HepG2 (cell line): ENCODE measurements at regions not wholly inside any gene's neighbourhood (a gene's known extent, or its start where the extent isn't known, plus 50 kb on each side); places are given as distances from the start of the nearest gene placed in this dataset.

ENCODE experiments used
- ATAC-seq: fragments of 200-7000 bp; cut with Tn5 transposase; 3 replicates; pipeline ENCODE4 v1.9.1; 2020; ENCODE audit warnings: mild to moderate bottlenecking, moderate library complexity
- BruUV-seq: library from RNA; stranded (reverse); fragments of 400-500 nt; replicated peaks from 2 replicates; lab custom pipeline; 2021; lab: Mats Ljungman, UMichigan
- CTCF ChIA-PET: fragments of 300-600 bp; formaldehyde crosslinking; extraction: SDS; loops from one replicate; lab custom pipeline; 2021; ENCODE audit warnings: low total read pairs, inconsistent platforms, low intra/inter-chr PET ratio; lab: Yijun Ruan, JAX
- POLR2A ChIA-PET: fragments of 350-600 bp; sonication (Branson Sonifier 250); formaldehyde crosslinking; loops from one replicate; lab custom pipeline; 2020; ENCODE audit warnings: antibody characterized with exemption, inconsistent platforms; lab: Yijun Ruan, JAX
- DNase-seq: peaks from one replicate; pipeline ENCODE4 v3.0.0-alpha.2; 2015; ENCODE audit warnings: low spot score
- FAIRE-seq: peaks from 3 replicates; lab custom pipeline; 2011; peaks lifted over from hg19 to GRCh38; lab: Jason Lieb, UNC
- H2AFZ ChIP-seq: one replicate; pipeline ENCODE4 v1.6.1; 2011; ENCODE audit warnings: low read length, inconsistent platforms
- H3K27ac ChIP-seq: fragments of 300-600 bp; 3 replicates; pipeline ENCODE4 v1.8.0; 2011; ENCODE audit warnings: mixed run types, mild to moderate bottlenecking, mixed read lengths, low read length, inconsistent platforms; ENCODE audit not compliant: insufficient read depth; ENCODE audit errors: extremely low read length
- H3K27me3 ChIP-seq, 2 experiments: fragments of 200-600 bp in 1 of 2; 2 replicates in 1 of 2; 3 replicates in 1 of 2; pipeline versions ENCODE4 v1.6.0 to v1.8.0; 2011; ENCODE audit warnings: low read length in 2 of 2, mild to moderate bottlenecking in 2 of 2, moderate library complexity in 2 of 2, inconsistent platforms in 1 of 2; ENCODE audit not compliant: insufficient read depth in 2 of 2, control insufficient read depth in 1 of 2
- H3K36me3 ChIP-seq, 2 experiments: fragments of 200-600 bp in 1 of 2; replicated peaks in 1 of 2; 2 replicates in 1 of 2; 3 replicates in 1 of 2; pipeline versions ENCODE4 v1.5.1 to v1.8.0; 2011; ENCODE audit warnings: low read length in 2 of 2, inconsistent platforms in 1 of 2; ENCODE audit not compliant: insufficient read depth in 2 of 2, control insufficient read depth in 1 of 2
- H3K4me1 ChIP-seq: 2 replicates; pipeline ENCODE4 v1.5.1; 2012; ENCODE audit warnings: low read length, inconsistent platforms; ENCODE audit not compliant: insufficient read depth
- H3K4me2 ChIP-seq: 2 replicates; pipeline ENCODE4 v1.6.0; 2011; ENCODE audit warnings: low read depth, low read length, inconsistent platforms
- H3K4me3 ChIP-seq, 3 experiments: fragments of 200-600 bp in 1 of 3; sonication (generic), shearing (Covaris generic) in 1 of 3; replicated peaks in 1 of 3; 2 replicates each; pipeline ENCODE4 v1.5.1; 2011 to 2016; ENCODE audit warnings: low read length in 3 of 3, inconsistent platforms in 2 of 3, low read depth in 2 of 3, mild to moderate bottlenecking in 2 of 3, control low read depth in 1 of 3, mixed read lengths in 1 of 3; ENCODE audit not compliant: insufficient read depth in 1 of 3
- H3K79me2 ChIP-seq: one replicate; pipeline ENCODE4 v1.6.1; 2011; ENCODE audit warnings: low read length, inconsistent platforms; ENCODE audit not compliant: insufficient read depth
- H3K9ac ChIP-seq: 2 replicates; pipeline ENCODE4 v1.6.0; 2011; ENCODE audit warnings: mild to moderate bottlenecking, low read depth, low read length, inconsistent platforms; ENCODE audit not compliant: insufficient read depth
- H3K9me3 ChIP-seq: 2 replicates; pipeline ENCODE4 v1.5.1; 2012; ENCODE audit warnings: mild to moderate bottlenecking, low read length
- H4K20me1 ChIP-seq: 2 replicates; pipeline ENCODE4 v1.6.0; 2011; ENCODE audit warnings: inconsistent platforms, mild to moderate bottlenecking, low read length, moderate library complexity; ENCODE audit not compliant: insufficient read depth
- CHD2 ChIP-seq: IDR thresholded peaks from 2 replicates; pipeline ENCODE4 v1.6.1; 2011; ENCODE audit warnings: low read depth, low read length, improper control_type of control experiment
- FOXC1 ChIP-seq: sonication (generic); formaldehyde crosslinking; IDR thresholded peaks from 2 replicates; pipeline ENCODE4 v1.8.0; 2022; ENCODE audit warnings: mild to moderate bottlenecking, missing genetic modification reagents, borderline replicate concordance
- HDAC1 ChIP-seq: sonication (generic); formaldehyde crosslinking; IDR thresholded peaks from 2 replicates; pipeline ENCODE4 v1.5.1; 2020; ENCODE audit warnings: mild to moderate bottlenecking, missing genetic modification reagents
- MAFF ChIP-seq: IDR thresholded peaks from 2 replicates; pipeline ENCODE4 v1.6.1; 2011; ENCODE audit warnings: low read depth, low read length, improper control_type of control experiment
- MAFK ChIP-seq, 2 experiments: IDR thresholded peaks in 1 of 2; conservative IDR thresholded peaks in 1 of 2; 2 replicates each; pipeline ENCODE4 v1.6.1; 2011; ENCODE audit warnings: improper control_type of control experiment in 2 of 2, low read length in 2 of 2
- MEIS1 ChIP-seq: sonication (generic); formaldehyde crosslinking; IDR thresholded peaks from 2 replicates; pipeline ENCODE4 v1.9.0; 2021; ENCODE audit warnings: mild to moderate bottlenecking, missing genetic modification reagents, moderate library complexity, borderline replicate concordance
- NFATC3 ChIP-seq: sonication (generic); formaldehyde crosslinking; IDR thresholded peaks from 2 replicates; pipeline ENCODE4 v1.5.1; 2020; ENCODE audit warnings: mild to moderate bottlenecking, missing genetic modification reagents
- NFE2L2 ChIP-seq: fragments of 150-350 bp; IDR thresholded peaks from 2 replicates; pipeline ENCODE4 v1.6.1; 2014; ENCODE audit warnings: low read length
- SMAD9 ChIP-seq: sonication (generic); formaldehyde crosslinking; IDR thresholded peaks from 2 replicates; pipeline ENCODE4 v1.5.1; 2020; ENCODE audit warnings: mild to moderate bottlenecking, missing genetic modification reagents
- ZBTB37 ChIP-seq: sonication (generic); formaldehyde crosslinking; IDR thresholded peaks from 2 replicates; pipeline ENCODE4 v1.4.0; 2020; ENCODE audit warnings: mild to moderate bottlenecking, missing genetic modification reagents
- ZNF703 ChIP-seq: sonication (generic); formaldehyde crosslinking; IDR thresholded peaks from 2 replicates; pipeline ENCODE4 v1.5.1; 2020; ENCODE audit warnings: missing genetic modification reagents, mild to moderate bottlenecking, moderate library complexity, borderline replicate concordance
- WGBS: methylation state at CpG from one replicate; pipeline ENCODE4 v1.1.6; 2017; ENCODE audit warnings: low lambda C conversion rate; 5-methylcytosine and 5-hydroxymethylcytosine counted together
- in situ Hi-C: cut with HindIII; loops from 2 replicates; pipeline ENCODE4 v1.10.0; 2017; ENCODE audit warnings: low pct_unique_long_range_greater_than_20kb; ENCODE audit not compliant: extremely low pct_ligation_motif_present
- intact Hi-C: fragments of 100-400 bp; cut with micrococcal nuclease; formaldehyde crosslinking; loops from one replicate; pipeline ENCODE4 v1.10.0; 2022; ENCODE audit not compliant: unreplicated experiment
- TF ChIP-seq, protein P1 (sequence below): IDR thresholded peaks from 2 replicates; pipeline ENCODE4 v1.6.1; 2012; ENCODE audit warnings: inconsistent platforms
- TF ChIP-seq, protein P2 (sequence below): sonication (generic); formaldehyde crosslinking; IDR thresholded peaks from 2 replicates; pipeline ENCODE4 v1.5.0; 2020; ENCODE audit warnings: mild to moderate bottlenecking, missing genetic modification reagents, borderline replicate concordance

DNA sequence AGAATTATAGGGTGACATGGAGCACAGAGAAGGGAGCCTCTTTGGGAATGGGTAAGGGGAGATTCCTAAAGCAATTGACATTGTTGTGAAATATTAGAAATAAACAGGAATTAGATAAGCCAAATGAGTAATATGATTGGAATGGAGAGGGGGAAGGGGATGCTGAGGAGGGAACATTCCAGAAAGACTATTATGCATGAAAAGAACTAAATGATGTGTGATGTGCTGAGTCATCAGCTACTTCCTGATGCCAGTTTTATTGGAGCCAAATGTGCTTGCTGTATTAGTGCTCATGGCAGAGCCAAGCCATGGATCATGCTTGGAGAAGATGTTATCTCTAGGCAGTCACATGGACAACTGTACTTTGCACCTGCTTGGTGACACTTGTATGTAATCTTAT, 189.0 kb upstream of the HCCS start:
- Histone ChIP-seq H3K27me3 (no peaks in the 10 kb centered on the region), H3K9me3 (no peaks in the 10 kb centered on the region), H3K4me1 (0 out of 2 replicates have a peak, but pooled peaks cover 6% of the 10 kb centered on the region), H2AFZ (no peak overlapping the region), H3K36me3 (no peaks in the 10 kb centered on the region), H3K79me2 (no peaks in the 10 kb centered on the region), H3K27ac (no peak overlapping the region), H3K4me3 (no peak overlapping the region), H4K20me1 (no peaks in the 10 kb centered on the region), H3K4me2 (no peak overlapping the region), H3K9ac (no peak overlapping the region)
- DNase-seq: peak; percentile 1
- POLR2A ChIA-PET: no interaction called here
- TF ChIP-seq NFE2L2 (peak; percentile 44; the same call in 1 of the 2 replicates), MAFK (conservative IDR thresholded peaks at IDR 0.05 in 1 of 2, IDR thresholded peaks at IDR 0.05 in 1 of 2; ENCODE audit: low read length in 2 of 2) (peak; percentile 67 to 78), ZBTB37 (CRISPR knock-in tag) (no peak), MAFF (peak; percentile 73)
- ATAC-seq: no peak
- in situ Hi-C loops (no loop called here), intact Hi-C loops (loop anchor here (1.0 kb wide), 1 partner anchor 19 kb away; no protein-coding TSS in a partner anchor)
- CTCF ChIA-PET: no interaction called here
- no TSS peak for BruUV-seq
- no peak for FAIRE-seq

- in situ Hi-C loops (no loop called here), intact Hi-C loops (loop anchor here (1.0 kb wide), 1 partner anchor 20 kb away; no protein-coding TSS in a partner anchor)
- no peak for FAIRE-seq
- no CpG with 5 or more reads among the region's 1 CpG for WGBS
- Histone ChIP-seq H3K4me2 (no peak overlapping the region), H3K27ac (no peak overlapping the region), H3K9me3 (no peaks in the 10 kb centered on the region), H3K9ac (no peak overlapping the region), H3K4me1 (0 out of 2 replicates have a peak, but pooled peaks cover 6% of the 10 kb centered on the region), H3K79me2 (no peaks in the 10 kb centered on the region), H3K27me3 (no peaks in the 10 kb centered on the region), H4K20me1 (no peaks in the 10 kb centered on the region), H3K4me3 (no peak overlapping the region), H3K36me3 (no peaks in the 10 kb centered on the region), H2AFZ (no peak overlapping the region)
- ChIA-PET POLR2A (no interaction called here), CTCF (no interaction called here)
- BruUV-seq: no TSS peak
- ATAC-seq: no peak
- DNase-seq: no peak
- no peak for TF ChIP-seq NFATC3
- TF ChIP-seq MEIS1 (CRISPR knock-in tag): no peak
- TF ChIP-seq, protein P1, sequence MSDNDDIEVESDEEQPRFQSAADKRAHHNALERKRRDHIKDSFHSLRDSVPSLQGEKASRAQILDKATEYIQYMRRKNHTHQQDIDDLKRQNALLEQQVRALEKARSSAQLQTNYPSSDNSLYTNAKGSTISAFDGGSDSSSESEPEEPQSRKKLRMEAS: no peak
- no peak for TF ChIP-seq CHD2
- TF ChIP-seq FOXC1 (CRISPR knock-in tag): no peak
- no peak for TF ChIP-seq HDAC1 (CRISPR knock-in tag)
- TF ChIP-seq SMAD9 (CRISPR knock-in tag): no peak
- TF ChIP-seq, protein P2, sequence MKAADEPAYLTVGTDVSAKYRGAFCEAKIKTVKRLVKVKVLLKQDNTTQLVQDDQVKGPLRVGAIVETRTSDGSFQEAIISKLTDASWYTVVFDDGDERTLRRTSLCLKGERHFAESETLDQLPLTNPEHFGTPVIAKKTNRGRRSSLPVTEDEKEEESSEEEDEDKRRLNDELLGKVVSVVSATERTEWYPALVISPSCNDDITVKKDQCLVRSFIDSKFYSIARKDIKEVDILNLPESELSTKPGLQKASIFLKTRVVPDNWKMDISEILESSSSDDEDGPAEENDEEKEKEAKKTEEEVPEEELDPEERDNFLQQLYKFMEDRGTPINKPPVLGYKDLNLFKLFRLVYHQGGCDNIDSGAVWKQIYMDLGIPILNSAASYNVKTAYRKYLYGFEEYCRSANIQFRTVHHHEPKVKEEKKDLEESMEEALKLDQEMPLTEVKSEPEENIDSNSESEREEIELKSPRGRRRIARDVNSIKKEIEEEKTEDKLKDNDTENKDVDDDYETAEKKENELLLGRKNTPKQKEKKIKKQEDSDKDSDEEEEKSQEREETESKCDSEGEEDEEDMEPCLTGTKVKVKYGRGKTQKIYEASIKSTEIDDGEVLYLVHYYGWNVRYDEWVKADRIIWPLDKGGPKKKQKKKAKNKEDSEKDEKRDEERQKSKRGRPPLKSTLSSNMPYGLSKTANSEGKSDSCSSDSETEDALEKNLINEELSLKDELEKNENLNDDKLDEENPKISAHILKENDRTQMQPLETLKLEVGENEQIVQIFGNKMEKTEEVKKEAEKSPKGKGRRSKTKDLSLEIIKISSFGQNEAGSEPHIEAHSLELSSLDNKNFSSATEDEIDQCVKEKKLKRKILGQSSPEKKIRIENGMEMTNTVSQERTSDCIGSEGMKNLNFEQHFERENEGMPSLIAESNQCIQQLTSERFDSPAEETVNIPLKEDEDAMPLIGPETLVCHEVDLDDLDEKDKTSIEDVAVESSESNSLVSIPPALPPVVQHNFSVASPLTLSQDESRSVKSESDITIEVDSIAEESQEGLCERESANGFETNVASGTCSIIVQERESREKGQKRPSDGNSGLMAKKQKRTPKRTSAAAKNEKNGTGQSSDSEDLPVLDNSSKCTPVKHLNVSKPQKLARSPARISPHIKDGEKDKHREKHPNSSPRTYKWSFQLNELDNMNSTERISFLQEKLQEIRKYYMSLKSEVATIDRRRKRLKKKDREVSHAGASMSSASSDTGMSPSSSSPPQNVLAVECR: no peak
- no peak for TF ChIP-seq ZNF703 (CRISPR knock-in tag)
Measured at GRCh38 chrX:10922835-10923234, 188.3 kb upstream of the HCCS start.
